ENCODE measurements at regions not wholly inside any gene's neighbourhood (a gene's known extent, or its start where the extent isn't known, plus 50 kb on each side); places are given as distances from the start of the nearest gene placed in this dataset.

GRCh38 chr6:11346516-11346915 is 114.0 kb upstream of the NEDD9 start:
- no peak for TF ChIP-seq CTCF (IDR thresholded peaks at IDR 0.05; ENCODE audit: low read depth, low read length)
- DNase-seq (ENCODE audit: extremely low read depth, low read depth): no peak

- no peak for TF ChIP-seq CTCF (IDR thresholded peaks at IDR 0.05; ENCODE audit: low read depth, low read length)
These were observed 113.1 kb upstream of the NEDD9 start for GRCh38 chr6:11345536-11345935.

GRCh38 chr6:11343963-11344723 is 111.7 kb upstream of the NEDD9 start:
- no peak for TF ChIP-seq CTCF (IDR thresholded peaks at IDR 0.05; ENCODE audit: low read depth, low read length)
- DNase-seq (ENCODE audit: extremely low read depth, low read depth): no peak

More at GRCh38 chr6:11345536-11345935, 113.1 kb upstream of the NEDD9 start:
- DNase-seq (ENCODE audit: extremely low read depth, low read depth): no peak

- no peak for TF ChIP-seq CTCF (IDR thresholded peaks at IDR 0.05; ENCODE audit: low read depth, low read length)
- DNase-seq (ENCODE audit: extremely low read depth, low read depth): no peak
These were observed 109.4 kb upstream of the NEDD9 start for GRCh38 chr6:11341867-11342266.

- TF ChIP-seq CTCF (IDR thresholded peaks at IDR 0.05; ENCODE audit: low read depth, low read length): no peak
- no peak for DNase-seq (ENCODE audit: extremely low read depth, low read depth)
These were observed 108.8 kb upstream of the NEDD9 start for GRCh38 chr6:11341303-11341702.

GRCh38 chr6:11339380-11339779 is 106.9 kb upstream of the NEDD9 start:
- TF ChIP-seq CTCF (IDR thresholded peaks at IDR 0.05; ENCODE audit: low read depth, low read length): no peak
- no peak for DNase-seq (ENCODE audit: extremely low read depth, low read depth)

- no peak for DNase-seq (ENCODE audit: extremely low read depth, low read depth)
- no peak for TF ChIP-seq CTCF (IDR thresholded peaks at IDR 0.05; ENCODE audit: low read depth, low read length)
These were observed 104.8 kb upstream of the NEDD9 start for GRCh38 chr6:11337306-11337705.

All from AG09319 (cell line).